ENCODE measurements at regions not wholly inside any gene's neighbourhood (a gene's known extent, or its start where the extent isn't known, plus 50 kb on each side); places are given as distances from the start of the nearest gene placed in this dataset.
A peak's percentile ranks its signal among the peaks of the same experiment; 100 is the strongest.
"Not testable (repeated sequence)": the region's sequence is repeated elsewhere in the genome, so short reads cannot be mapped to it uniquely, and the experiment has no call there.

DNA sequence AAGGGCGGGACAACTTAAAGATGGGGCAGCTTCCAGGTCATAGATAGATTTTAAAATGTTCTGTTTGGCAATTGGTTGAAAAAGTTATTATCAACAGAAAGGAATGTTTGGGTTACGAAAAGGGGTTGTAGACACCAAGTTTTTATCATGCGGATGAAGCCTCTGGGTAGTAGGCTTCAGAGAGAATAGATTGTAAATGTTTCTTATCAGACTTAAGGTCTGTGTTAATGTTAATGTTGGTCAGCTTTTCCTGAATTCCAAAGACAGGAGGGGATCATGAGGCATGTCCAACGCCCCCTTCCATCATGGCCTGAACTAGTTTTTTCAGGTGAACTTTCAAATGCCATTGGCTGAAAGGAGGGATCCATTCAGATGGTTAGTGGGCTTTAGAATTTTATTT, 84.2 kb upstream of the KIF5B start:
- ATAC-seq: no peak

DNA sequence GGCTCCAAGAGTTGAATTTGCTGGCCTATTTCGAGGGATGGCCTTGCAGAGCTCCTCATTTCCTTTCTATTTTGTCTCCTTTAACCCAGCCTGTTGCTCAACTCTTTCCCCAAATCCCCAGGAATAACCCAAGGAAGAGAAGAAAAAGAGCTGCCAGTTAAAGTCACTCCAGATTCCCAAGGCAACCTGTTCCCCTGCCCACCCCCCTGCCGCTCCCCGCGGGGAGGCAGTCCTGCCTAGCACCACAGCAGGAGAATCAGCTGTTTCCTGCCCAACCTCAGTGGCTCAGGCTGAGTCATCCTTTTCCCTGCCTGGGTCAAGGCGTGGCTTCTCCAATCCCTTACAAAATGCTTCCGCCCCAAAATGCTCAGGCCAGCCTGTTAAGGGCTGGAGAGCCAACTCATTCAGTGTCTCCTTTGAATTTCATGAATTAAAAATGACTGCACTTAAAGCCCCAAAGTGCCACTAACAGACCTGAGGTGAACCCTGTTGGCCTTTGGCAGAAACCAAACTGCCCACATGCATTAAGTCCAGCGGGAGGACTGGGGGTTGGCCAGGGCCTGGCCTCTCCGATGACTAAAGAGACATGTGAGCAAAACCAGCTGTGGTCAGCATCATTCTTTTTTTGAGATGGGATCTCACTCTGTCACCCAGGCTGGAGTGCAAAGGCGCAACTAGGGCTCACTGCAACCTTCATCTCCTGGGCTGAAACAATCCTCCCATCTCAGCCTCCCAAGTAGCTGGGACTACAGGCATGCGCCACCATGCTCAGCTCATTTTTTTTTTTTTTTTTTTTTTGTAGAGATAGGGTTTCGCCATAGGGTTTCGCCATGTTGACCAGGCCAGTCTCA, 83.2 kb upstream of the KIF5B start:
- peak; percentile 90 for ATAC-seq

DNA sequence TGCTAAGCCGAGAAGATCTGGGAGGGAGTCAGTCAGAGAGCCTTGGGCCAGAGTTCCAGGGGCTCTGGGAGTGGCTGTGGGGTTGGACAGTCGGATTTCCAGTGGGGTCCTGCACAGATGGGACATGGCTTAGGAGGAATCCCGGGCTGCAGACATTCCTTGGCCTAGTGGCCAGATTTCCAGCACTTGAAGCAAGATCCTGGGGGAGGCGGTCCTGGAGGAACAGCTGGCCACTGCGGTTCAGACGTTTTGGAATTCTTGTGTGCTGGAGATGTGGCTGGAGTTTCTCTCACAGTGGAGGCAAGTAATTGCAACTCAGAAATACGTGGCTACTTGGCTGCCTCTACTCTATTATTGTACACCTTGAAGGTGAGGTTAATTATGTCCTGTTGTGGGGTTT, 80.7 kb upstream of the KIF5B start:
- not testable (repeated sequence) for ATAC-seq

DNA sequence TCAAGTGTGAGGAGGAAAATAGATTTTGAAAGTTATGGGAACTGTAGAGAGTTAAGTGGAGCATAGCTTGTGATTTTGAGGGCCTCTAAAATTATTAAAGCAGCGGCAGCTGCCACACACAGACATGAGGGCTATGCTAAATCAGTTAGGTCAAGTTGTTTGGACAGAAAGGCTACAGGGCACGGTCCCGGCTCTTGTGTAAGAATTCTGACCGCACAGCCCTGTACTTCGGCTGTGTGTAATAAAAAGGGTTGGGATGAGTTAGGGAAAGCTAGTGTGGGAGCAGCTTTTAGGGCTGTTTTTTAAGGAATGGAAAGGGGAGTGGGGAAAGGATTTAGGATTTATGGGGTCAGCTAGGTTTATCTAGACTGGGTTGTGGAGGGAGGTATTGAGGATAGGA, 79.6 kb upstream of the KIF5B start:
- not testable (repeated sequence) for ATAC-seq

DNA sequence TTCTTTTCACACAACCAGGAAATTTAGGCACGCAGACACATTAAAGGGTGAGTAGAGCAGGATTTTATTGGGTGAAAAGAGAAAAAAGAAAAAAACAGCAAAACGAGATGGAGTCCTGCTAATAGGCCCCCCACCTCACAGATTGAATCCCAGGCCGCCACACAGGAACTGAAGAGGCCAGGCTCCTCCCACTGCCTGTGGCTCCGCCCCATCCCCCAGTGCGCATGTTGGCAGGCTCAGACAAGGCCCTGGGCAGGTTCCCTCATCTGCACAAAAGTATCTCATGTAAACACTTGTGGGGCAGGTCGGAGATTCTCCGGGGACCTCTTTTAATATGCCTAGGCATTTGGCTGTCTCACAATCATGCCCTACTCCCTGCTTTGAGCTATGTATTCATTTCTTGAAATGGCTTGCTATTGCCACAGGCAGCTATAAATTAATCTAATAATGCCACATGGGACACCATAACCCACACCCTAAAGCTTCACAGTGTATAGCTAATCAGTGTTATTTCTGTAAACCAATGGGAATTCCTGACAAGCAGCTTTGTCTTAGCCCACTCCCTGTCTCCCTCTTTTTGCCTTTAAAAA, 76.2 kb upstream of the KIF5B start:
- peak; percentile 37 for ATAC-seq

DNA sequence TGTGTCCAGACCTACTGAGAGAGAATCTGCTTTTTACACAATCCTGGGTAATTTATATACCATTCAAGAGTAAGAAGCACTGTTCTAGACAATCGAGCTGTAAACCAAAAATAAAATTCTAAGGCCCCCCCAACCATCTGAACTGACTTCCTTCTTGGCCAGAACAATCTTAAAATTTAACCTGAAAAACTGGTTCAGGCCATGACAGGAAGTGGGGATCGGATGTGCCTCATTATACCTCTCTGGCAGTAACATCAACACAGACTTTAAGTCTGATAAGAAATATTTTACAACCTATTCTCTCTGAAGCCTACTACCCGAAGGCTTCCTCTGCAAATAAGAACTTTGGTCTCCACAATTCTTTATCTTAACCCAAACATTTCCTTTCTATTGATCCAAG, 75.2 kb upstream of the KIF5B start:
- ATAC-seq: no peak

DNA sequence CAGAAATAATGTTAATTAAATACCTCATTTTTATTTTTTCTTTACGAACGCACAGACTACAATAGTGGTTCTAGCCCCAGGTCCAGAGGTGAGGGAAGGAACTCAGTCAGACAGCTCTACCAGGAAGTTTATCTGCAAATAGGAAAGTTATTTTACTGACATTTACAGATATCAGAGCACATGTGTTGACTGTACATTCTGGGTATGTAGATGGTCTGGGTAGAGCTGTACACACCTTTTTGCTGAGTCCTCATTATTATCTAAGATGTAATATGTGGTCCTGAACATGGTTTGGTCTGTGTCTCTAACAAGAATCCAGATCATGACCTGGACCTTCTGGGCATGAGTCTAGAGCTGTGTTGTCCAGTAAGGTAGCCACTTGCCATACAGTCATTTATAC, 74.6 kb upstream of the KIF5B start:
- no peak for ATAC-seq

DNA sequence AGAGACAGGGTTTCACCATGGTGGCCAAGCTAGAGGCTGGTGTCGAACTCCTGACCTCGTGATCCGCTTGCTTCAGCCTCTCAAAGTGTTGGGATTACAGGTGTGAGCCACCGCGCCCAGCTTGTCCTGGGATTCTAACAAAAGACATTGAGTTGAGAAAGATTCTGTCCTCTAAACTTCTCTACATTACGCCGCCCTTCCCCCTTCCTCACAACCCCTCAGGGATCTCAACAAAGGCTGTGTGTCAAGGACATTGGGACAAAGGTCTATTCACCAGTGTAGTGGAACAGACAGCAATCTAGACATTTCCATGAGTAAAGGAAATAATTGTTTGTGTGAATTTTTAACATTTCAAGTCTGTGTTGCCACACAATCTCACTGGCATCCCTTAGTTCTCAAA, 68.8 kb upstream of the KIF5B start:
- ATAC-seq: no peak

DNA sequence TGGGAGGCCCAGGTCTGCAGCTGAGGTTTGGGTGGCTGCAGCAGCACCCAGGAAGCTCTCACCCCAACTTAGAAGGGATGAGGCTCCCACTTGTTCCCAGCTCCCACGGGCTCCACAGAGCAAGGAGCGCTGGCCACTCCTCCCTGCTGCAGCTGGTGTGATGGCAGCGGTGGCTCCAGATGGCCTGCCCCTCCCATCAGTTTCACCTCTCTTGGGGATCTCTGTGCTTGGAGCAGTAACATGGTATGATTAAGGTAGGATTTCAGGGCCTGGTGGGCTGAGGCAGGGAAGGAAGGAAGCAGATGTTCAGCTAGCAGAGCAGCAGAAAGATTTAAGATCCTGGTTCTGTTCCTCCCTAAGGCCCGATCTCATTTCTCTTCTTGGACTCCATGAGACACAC, 66.8 kb upstream of the KIF5B start:
- ATAC-seq: no peak

DNA sequence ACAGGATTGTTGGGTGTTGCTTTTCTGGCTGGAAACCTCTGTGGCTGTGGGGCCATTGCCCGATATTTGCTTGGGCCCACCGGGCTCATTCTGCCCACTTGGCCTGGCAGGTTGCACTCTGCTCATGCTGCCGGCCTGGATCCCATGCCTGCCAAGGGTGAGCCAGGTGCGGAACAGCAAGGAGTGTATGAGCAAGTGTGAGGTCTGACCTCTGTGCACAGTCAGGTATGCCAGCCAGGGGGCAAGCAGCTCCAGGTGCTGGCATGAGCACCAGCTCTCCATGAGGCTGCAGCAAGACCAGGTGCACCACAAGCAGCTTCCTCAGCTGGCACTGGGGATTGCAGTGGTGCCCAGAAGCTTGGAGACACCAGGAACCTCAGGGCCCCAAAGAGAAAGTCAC, 65.4 kb upstream of the KIF5B start:
- no peak for ATAC-seq

DNA sequence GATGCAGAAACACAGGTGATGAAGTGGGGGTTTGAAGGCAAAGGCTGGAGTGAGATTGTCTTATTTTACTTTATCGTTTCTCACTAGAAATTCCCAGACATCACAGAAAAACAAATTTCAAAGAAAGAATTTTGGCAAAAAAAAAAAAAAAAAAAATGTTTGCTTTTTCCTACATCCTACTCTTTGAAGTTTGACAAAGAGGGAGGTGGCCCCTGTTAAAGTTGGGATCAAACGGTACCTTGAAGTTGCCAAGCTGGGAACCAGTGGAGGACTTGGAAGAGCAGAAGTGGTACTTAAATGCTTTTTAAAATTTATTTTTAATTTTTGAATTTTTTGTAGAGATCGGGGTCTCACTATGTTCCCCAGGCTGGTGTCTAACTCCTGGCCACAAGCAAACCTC, 63.9 kb upstream of the KIF5B start:
- no peak for ATAC-seq

DNA sequence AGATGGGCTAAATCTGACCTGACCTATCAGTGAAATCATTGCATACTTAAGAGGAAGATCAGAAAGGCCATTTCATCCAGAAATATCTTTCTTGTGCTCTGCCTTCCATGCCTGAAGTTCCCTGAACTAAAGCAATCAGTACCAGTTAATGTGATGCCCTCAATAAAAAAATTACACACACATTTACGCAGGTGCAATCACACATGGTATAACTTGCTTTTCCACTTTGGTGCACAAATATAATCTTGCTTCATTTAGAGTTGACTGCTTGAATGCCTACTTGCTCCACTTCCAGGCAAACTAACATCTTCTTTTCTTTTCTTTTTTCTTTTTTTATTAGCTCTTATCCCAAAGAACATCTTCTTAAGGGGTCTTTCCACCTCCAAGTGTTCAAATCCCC, 58.3 kb upstream of the KIF5B start:
- ATAC-seq: no peak

DNA sequence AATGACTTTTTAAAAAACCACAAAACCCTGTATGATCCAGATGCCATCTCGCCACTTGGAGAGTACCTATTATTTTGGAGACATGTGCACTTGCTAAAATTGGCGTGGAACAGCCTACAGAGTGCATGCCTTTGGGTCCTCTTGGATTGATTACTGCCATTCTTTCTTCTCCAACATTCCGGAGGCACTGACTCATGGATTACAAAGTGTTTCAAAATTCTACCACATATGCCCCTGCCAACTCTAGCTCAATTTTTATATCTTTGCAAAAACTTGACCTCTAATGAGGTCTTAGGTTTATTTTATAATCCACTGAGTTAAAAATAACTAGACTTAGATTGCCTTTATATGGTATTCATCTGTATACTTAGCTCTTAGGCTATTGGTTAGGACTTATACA, 55.8 kb upstream of the KIF5B start:
- no peak for ATAC-seq

DNA sequence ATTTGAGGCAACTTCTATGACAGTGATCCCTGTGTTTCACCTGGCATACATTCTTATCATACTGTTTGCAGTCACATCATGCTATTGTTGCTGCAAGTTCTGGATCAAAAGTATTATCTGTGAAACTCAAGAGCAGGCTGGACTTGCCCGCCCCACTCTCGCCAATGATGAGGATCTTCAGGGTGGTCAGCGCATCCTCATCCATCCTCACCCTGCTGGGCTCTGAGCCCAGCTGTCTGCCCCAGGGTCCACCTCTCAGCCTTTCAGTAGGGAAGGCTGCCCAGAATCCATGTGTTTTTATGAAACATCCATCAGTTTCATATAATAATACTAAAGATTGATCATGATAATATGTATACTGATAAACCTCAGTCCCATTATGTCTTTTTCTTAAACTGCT, 55.4 kb upstream of the KIF5B start:
- ATAC-seq: no peak

DNA sequence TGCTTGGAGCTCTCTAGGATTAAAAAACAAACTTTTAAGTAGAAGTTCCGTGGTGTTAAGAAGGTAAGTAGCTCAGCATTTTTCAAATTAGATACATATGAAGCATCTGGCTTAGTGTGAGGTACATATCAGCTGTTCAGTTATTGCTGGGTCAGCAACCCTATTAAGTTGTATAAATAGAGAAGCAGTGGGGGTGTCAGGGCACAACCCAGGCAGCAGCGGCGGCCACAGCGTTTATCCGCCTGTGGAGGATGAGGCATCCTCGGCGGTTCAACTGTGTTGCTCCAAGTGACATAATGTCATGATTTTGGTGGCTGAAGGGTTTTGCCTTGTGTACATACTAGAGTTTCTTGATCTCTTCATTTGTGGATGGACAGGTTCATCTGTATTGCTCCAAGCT, 54.6 kb upstream of the KIF5B start:
- no peak for ATAC-seq

DNA sequence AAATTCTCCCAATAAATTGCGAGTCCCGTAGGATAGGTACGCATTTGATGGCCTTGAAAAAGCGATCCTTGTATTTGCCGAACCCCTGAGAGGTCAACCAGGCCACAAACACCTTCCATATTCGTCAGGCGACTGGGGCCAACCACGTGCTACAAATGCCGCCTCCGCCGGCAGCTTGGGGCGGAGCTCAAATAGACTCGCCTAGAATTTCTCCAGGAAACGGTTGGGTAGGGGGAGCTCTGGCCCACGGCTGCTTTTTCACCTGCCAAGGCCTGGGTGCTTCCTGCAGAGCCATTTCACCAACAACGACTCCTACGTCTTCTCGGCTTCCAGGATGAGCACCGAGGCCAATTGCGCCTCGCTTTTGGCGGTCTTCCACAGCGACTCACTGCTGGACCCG, 53.4 kb upstream of the KIF5B start:
- no peak for ATAC-seq

Data from esophagus mucosa (tissue), 1 donor.